HepG2 (cell line): ENCODE measurements at regions not wholly inside any gene's neighbourhood (a gene's known extent, or its start where the extent isn't known, plus 50 kb on each side); places are given as distances from the start of the nearest gene placed in this dataset.

Source experiments
- ATAC-seq: fragments of 200-7000 bp; cut with Tn5 transposase; 3 replicates; pipeline ENCODE4 v1.9.1; 2020; ENCODE audit warnings: mild to moderate bottlenecking, moderate library complexity
- BruUV-seq: library from RNA; stranded (reverse); fragments of 400-500 nt; replicated peaks from 2 replicates; lab custom pipeline; 2021; lab: Mats Ljungman, UMichigan
- CTCF ChIA-PET: fragments of 300-600 bp; formaldehyde crosslinking; extraction: SDS; loops from one replicate; lab custom pipeline; 2021; ENCODE audit warnings: low total read pairs, inconsistent platforms, low intra/inter-chr PET ratio; lab: Yijun Ruan, JAX
- POLR2A ChIA-PET: fragments of 350-600 bp; sonication (Branson Sonifier 250); formaldehyde crosslinking; loops from one replicate; lab custom pipeline; 2020; ENCODE audit warnings: antibody characterized with exemption, inconsistent platforms; lab: Yijun Ruan, JAX
- DNase-seq: peaks from one replicate; pipeline ENCODE4 v3.0.0-alpha.2; 2015; ENCODE audit warnings: low spot score
- FAIRE-seq: peaks from 3 replicates; lab custom pipeline; 2011; peaks lifted over from hg19 to GRCh38; lab: Jason Lieb, UNC
- H2AFZ ChIP-seq: one replicate; pipeline ENCODE4 v1.6.1; 2011; ENCODE audit warnings: low read length, inconsistent platforms
- H3K27ac ChIP-seq: fragments of 300-600 bp; 3 replicates; pipeline ENCODE4 v1.8.0; 2011; ENCODE audit warnings: mixed run types, mild to moderate bottlenecking, mixed read lengths, low read length, inconsistent platforms; ENCODE audit not compliant: insufficient read depth; ENCODE audit errors: extremely low read length
- H3K27me3 ChIP-seq, 2 experiments: fragments of 200-600 bp in 1 of 2; 2 replicates in 1 of 2; 3 replicates in 1 of 2; pipeline versions ENCODE4 v1.6.0 to v1.8.0; 2011; ENCODE audit warnings: low read length in 2 of 2, mild to moderate bottlenecking in 2 of 2, moderate library complexity in 2 of 2, inconsistent platforms in 1 of 2; ENCODE audit not compliant: insufficient read depth in 2 of 2, control insufficient read depth in 1 of 2
- H3K36me3 ChIP-seq, 2 experiments: fragments of 200-600 bp in 1 of 2; replicated peaks in 1 of 2; 2 replicates in 1 of 2; 3 replicates in 1 of 2; pipeline versions ENCODE4 v1.5.1 to v1.8.0; 2011; ENCODE audit warnings: low read length in 2 of 2, inconsistent platforms in 1 of 2; ENCODE audit not compliant: insufficient read depth in 2 of 2, control insufficient read depth in 1 of 2
- H3K4me1 ChIP-seq: 2 replicates; pipeline ENCODE4 v1.5.1; 2012; ENCODE audit warnings: low read length, inconsistent platforms; ENCODE audit not compliant: insufficient read depth
- H3K4me2 ChIP-seq: 2 replicates; pipeline ENCODE4 v1.6.0; 2011; ENCODE audit warnings: low read depth, low read length, inconsistent platforms
- H3K4me3 ChIP-seq, 3 experiments: fragments of 200-600 bp in 1 of 3; sonication (generic), shearing (Covaris generic) in 1 of 3; replicated peaks in 1 of 3; 2 replicates each; pipeline ENCODE4 v1.5.1; 2011 to 2016; ENCODE audit warnings: low read length in 3 of 3, inconsistent platforms in 2 of 3, low read depth in 2 of 3, mild to moderate bottlenecking in 2 of 3, control low read depth in 1 of 3, mixed read lengths in 1 of 3; ENCODE audit not compliant: insufficient read depth in 1 of 3
- H3K79me2 ChIP-seq: one replicate; pipeline ENCODE4 v1.6.1; 2011; ENCODE audit warnings: low read length, inconsistent platforms; ENCODE audit not compliant: insufficient read depth
- H3K9ac ChIP-seq: 2 replicates; pipeline ENCODE4 v1.6.0; 2011; ENCODE audit warnings: mild to moderate bottlenecking, low read depth, low read length, inconsistent platforms; ENCODE audit not compliant: insufficient read depth
- H3K9me3 ChIP-seq: 2 replicates; pipeline ENCODE4 v1.5.1; 2012; ENCODE audit warnings: mild to moderate bottlenecking, low read length
- H4K20me1 ChIP-seq: 2 replicates; pipeline ENCODE4 v1.6.0; 2011; ENCODE audit warnings: inconsistent platforms, mild to moderate bottlenecking, low read length, moderate library complexity; ENCODE audit not compliant: insufficient read depth
- KAT8 ChIP-seq: IDR thresholded peaks from 2 replicates; pipeline ENCODE4 v1.6.1; 2016; ENCODE audit warnings: missing genetic modification reagents, missing compliant biosample characterization
- NFE2L1 ChIP-seq: sonication (generic); formaldehyde crosslinking; IDR thresholded peaks from 2 replicates; pipeline ENCODE4 v1.4.0; 2020; ENCODE audit warnings: missing genetic modification reagents, mild to moderate bottlenecking, borderline replicate concordance
- THAP11 ChIP-seq: IDR thresholded peaks from 2 replicates; pipeline ENCODE4 v1.6.1; 2016; ENCODE audit warnings: missing biosample characterization, missing genetic modification reagents
- YY1 ChIP-seq: IDR thresholded peaks from 2 replicates; pipeline ENCODE4 v1.6.1; 2011; ENCODE audit warnings: low read length, low read depth, moderate library complexity, mild to moderate bottlenecking; ENCODE audit not compliant: insufficient read depth, insufficient replicate concordance
- ZBTB38 ChIP-seq: sonication (generic); formaldehyde crosslinking; IDR thresholded peaks from 2 replicates; pipeline ENCODE4 v1.5.1; 2020; ENCODE audit warnings: mild to moderate bottlenecking, missing genetic modification reagents
- ZNF205 ChIP-seq: IDR thresholded peaks from 2 replicates; pipeline ENCODE4 v1.6.1; 2018; ENCODE audit warnings: missing biosample characterization, missing genetic modification reagents
- ZNF354B ChIP-seq: sonication (generic); formaldehyde crosslinking; IDR thresholded peaks from 2 replicates; pipeline ENCODE4 v1.8.0; 2022; ENCODE audit warnings: mild to moderate bottlenecking, missing genetic modification reagents
- ZNF569 ChIP-seq: sonication (generic); formaldehyde crosslinking; IDR thresholded peaks from 2 replicates; pipeline ENCODE4 v1.5.0; 2020; ENCODE audit warnings: mild to moderate bottlenecking, missing genetic modification reagents, moderate library complexity, borderline replicate concordance
- WGBS: methylation state at CpG from one replicate; pipeline ENCODE4 v1.1.6; 2017; ENCODE audit warnings: low lambda C conversion rate; 5-methylcytosine and 5-hydroxymethylcytosine counted together
- in situ Hi-C: cut with HindIII; loops from 2 replicates; pipeline ENCODE4 v1.10.0; 2017; ENCODE audit warnings: low pct_unique_long_range_greater_than_20kb; ENCODE audit not compliant: extremely low pct_ligation_motif_present
- intact Hi-C: fragments of 100-400 bp; cut with micrococcal nuclease; formaldehyde crosslinking; loops from one replicate; pipeline ENCODE4 v1.10.0; 2022; ENCODE audit not compliant: unreplicated experiment

- CTCF ChIA-PET: no interaction called here
These were observed 81.1 kb upstream of the SGCD start for GRCh38 chr5:156245895-156246294.

GRCh38 chr5:156251076-156251475, 75.9 kb upstream of the SGCD start:
- H3K4me1 ChIP-seq: no peaks in the 10 kb centered on the region
- no peak overlapping the region for H2AFZ ChIP-seq
- DNase-seq (no peak), FAIRE-seq (no peak), ATAC-seq (no peak)
- POLR2A ChIA-PET: no interaction called here
- intact Hi-C loops (no loop called here), in situ Hi-C loops (no loop called here)
- H3K79me2 ChIP-seq: no peaks in the 10 kb centered on the region
- H3K36me3 ChIP-seq: no peaks in the 10 kb centered on the region
- no peak overlapping the region for H3K27ac ChIP-seq
- H3K4me2 ChIP-seq: no peak overlapping the region
- TF ChIP-seq ZNF354B: no peak
- 2% methylated on average over 1 of the region's 1 CpG for WGBS
- no peak overlapping the region for H3K9ac ChIP-seq
- H3K9me3 ChIP-seq: no peaks in the 10 kb centered on the region
- H3K4me3 ChIP-seq: no peak overlapping the region
- H4K20me1 ChIP-seq: no peaks in the 10 kb centered on the region
- no peaks in the 10 kb centered on the region; a peak in 1 of 5 replicates for H3K27me3 ChIP-seq
- no TSS peak for BruUV-seq
- CTCF ChIA-PET: no interaction called here

More at GRCh38 chr5:156245895-156246294, 81.1 kb upstream of the SGCD start:
- DNase-seq (no peak), ATAC-seq (no peak)
- Histone ChIP-seq H3K27ac (no peak overlapping the region), H3K9me3 (no peaks in the 10 kb centered on the region), H2AFZ (no peak overlapping the region), H3K27me3 (no peaks in the 10 kb centered on the region; a peak in 1 of 5 replicates), H3K4me2 (no peak overlapping the region), H3K79me2 (no peaks in the 10 kb centered on the region), H3K4me3 (no peak overlapping the region)
- BruUV-seq: no TSS peak
- 4% methylated on average over 1 of the region's 1 CpG for WGBS
- POLR2A ChIA-PET: no interaction called here
- in situ Hi-C loops: no loop called here
- TF ChIP-seq YY1 (no peak), NFE2L1 (CRISPR knock-in tag) (no peak), ZNF205 (no peak), THAP11 (CRISPR knock-in tag) (no peak), ZNF569 (CRISPR knock-in tag) (no peak), KAT8 (no peak), ZBTB38 (CRISPR knock-in tag) (no peak)
- TF ChIP-seq, all 625 proteins: peak for 0
- Histone ChIP-seq H3K36me3 (no peaks in the 10 kb centered on the region), H4K20me1 (no peaks in the 10 kb centered on the region), H3K4me1 (no peaks in the 10 kb centered on the region), H3K9ac (no peak overlapping the region)
- FAIRE-seq: no peak
- intact Hi-C loops: no loop called here
